HCT116 (cell line): ENCODE measurements at regions not wholly inside any gene's neighbourhood (a gene's known extent, or its start where the extent isn't known, plus 50 kb on each side); places are given as distances from the start of the nearest gene placed in this dataset.

Source experiments
- ATAC-seq: fragments of 200-7000 bp; cut with Tn5 transposase; 2 replicates; pipeline ENCODE4 v1.9.1; 2020; ENCODE audit warnings: mild to moderate bottlenecking, moderate library complexity
- BruUV-seq: library from RNA; stranded (reverse); fragments of 400-500 nt; replicated peaks from 2 replicates; lab custom pipeline; 2021; lab: Mats Ljungman, UMichigan
- CTCF ChIA-PET: fragments of 300-600 bp; sonication (Branson Sonifier 250); formaldehyde crosslinking; loops from one replicate; lab custom pipeline; 2021; ENCODE audit warnings: antibody characterized with exemption; lab: Charles Lee
- POLR2A ChIA-PET: fragments of 300-600, 350-600 bp; sonication (Branson Sonifier 250); formaldehyde crosslinking; loops from one replicate; lab custom pipeline; 2021; ENCODE audit warnings: antibody characterized with exemption; lab: Charles Lee
- RAD21 ChIA-PET, 2 experiments: fragments of 300-600 bp; sonication (Branson Sonifier 250); formaldehyde crosslinking; loops; one replicate each; lab custom pipeline; 2023; ENCODE audit warnings: low total read pairs in 2 of 2; ENCODE audit not compliant: uncharacterized antibody in 2 of 2, unreplicated experiment in 2 of 2, low non-redundant PET in 1 of 2; lab: Charles Lee
- DNase-seq: peaks from one replicate; pipeline ENCODE4 v3.0.0-alpha.2; 2010; ENCODE audit warnings: low read depth, low spot score
- H2AFZ ChIP-seq: fragments of 200-600 bp; shearing (Covaris generic), sonication (generic); 2 replicates; pipeline ENCODE4 v1.6.1; 2017; ENCODE audit warnings: low read depth, mixed run types, mixed read lengths, antibody characterized with exemption, low read length; ENCODE audit not compliant: poor library complexity, severe bottlenecking
- H3K27ac ChIP-seq: 2 replicates; pipeline ENCODE4 v1.5.1; 2012; ENCODE audit warnings: low read depth, low read length
- H3K27me3 ChIP-seq: fragments of 200-600 bp; sonication (generic); 2 replicates; pipeline ENCODE4 v1.6.1; 2016; ENCODE audit warnings: mixed run types, low read length, mixed read lengths; ENCODE audit not compliant: insufficient read depth
- H3K36me3 ChIP-seq, 2 experiments: fragments of 200-500 bp in 1 of 2; fragments of 200-600 bp in 1 of 2; sonication (Bioruptor generic) in 1 of 2; sonication (generic) in 1 of 2; 2 replicates each; pipeline versions ENCODE4 v1.5.1 to v1.6.1; 2014 to 2016; ENCODE audit warnings: low read length in 2 of 2, inconsistent platforms in 1 of 2, mixed read lengths in 1 of 2, mixed run types in 1 of 2; ENCODE audit not compliant: insufficient read depth in 2 of 2, control insufficient read depth in 1 of 2
- H3K4me1 ChIP-seq, 2 experiments: fragments of 200-600 bp in 1 of 2; sonication (generic) in 1 of 2; 2 replicates each; pipeline versions ENCODE4 v1.5.1 to v1.6.1; 2012 to 2017; ENCODE audit warnings: low read length in 2 of 2, inconsistent platforms in 1 of 2, mild to moderate bottlenecking in 1 of 2, mixed read lengths in 1 of 2, mixed run types in 1 of 2, moderate library complexity in 1 of 2; ENCODE audit not compliant: insufficient read depth in 2 of 2, control insufficient read depth in 1 of 2
- H3K4me2 ChIP-seq: fragments of 200-600 bp; sonication (generic); 2 replicates; pipeline ENCODE4 v1.6.1; 2017; ENCODE audit warnings: mixed run types, low read length, mixed read lengths
- H3K4me3 ChIP-seq, 2 experiments: fragments of 200-600 bp in 1 of 2; sonication (generic) in 1 of 2; replicated peaks in 1 of 2; 2 replicates each; pipeline ENCODE4 v1.5.1; 2011 to 2016; ENCODE audit warnings: low read length in 2 of 2, control low read depth in 1 of 2, low read depth in 1 of 2, mild to moderate bottlenecking in 1 of 2, mixed read lengths in 1 of 2, mixed run types in 1 of 2
- H3K79me2 ChIP-seq: fragments of 200-600 bp; sonication (generic); 2 replicates; pipeline ENCODE4 v1.6.1; 2017; ENCODE audit warnings: mild to moderate bottlenecking, mixed run types, low read length, moderate library complexity, mixed read lengths; ENCODE audit not compliant: insufficient read depth
- H3K9ac ChIP-seq: fragments of 200-600 bp; sonication (generic); 2 replicates; pipeline ENCODE4 v1.6.1; 2016; ENCODE audit warnings: low read length, mixed read lengths
- H3K9me2 ChIP-seq: fragments of 200-600 bp; sonication (generic), shearing (Covaris generic); 2 replicates; pipeline ENCODE4 v1.6.1; 2017; ENCODE audit warnings: mixed run types, mild to moderate bottlenecking, moderate library complexity; ENCODE audit not compliant: insufficient read depth
- H3K9me3 ChIP-seq, 2 experiments: fragments of 200-500 bp in 1 of 2; fragments of 200-600 bp in 1 of 2; sonication (Bioruptor generic) in 1 of 2; sonication (generic) in 1 of 2; 2 replicates each; pipeline ENCODE4 v1.6.1; 2014 to 2017; ENCODE audit warnings: low read length in 2 of 2, mixed read lengths in 2 of 2, inconsistent platforms in 1 of 2, low read depth in 1 of 2, mild to moderate bottlenecking in 1 of 2, mixed run types in 1 of 2, moderate library complexity in 1 of 2; ENCODE audit not compliant: control insufficient read depth in 1 of 2, insufficient read depth in 1 of 2
- H4K20me1 ChIP-seq: fragments of 200-600 bp; sonication (generic), shearing (Covaris generic); 2 replicates; pipeline ENCODE4 v1.6.1; 2017; ENCODE audit warnings: mixed run types, mild to moderate bottlenecking, moderate library complexity; ENCODE audit not compliant: insufficient read depth
- EZH2phosphoT487 ChIP-seq: fragments of 200-600 bp; IDR thresholded peaks from 2 replicates; pipeline ENCODE4 v1.6.1; 2018; ENCODE audit warnings: antibody characterized with exemption, borderline replicate concordance
- FOSL1 ChIP-seq: IDR thresholded peaks from 2 replicates; pipeline ENCODE4 v1.6.1; 2012; ENCODE audit warnings: low read depth
- POLR2A ChIP-seq: IDR thresholded peaks from 2 replicates; pipeline ENCODE4 v1.7.0; 2011; ENCODE audit warnings: borderline replicate concordance; ENCODE audit not compliant: insufficient read depth, insufficient read length; ENCODE audit errors: extremely low read depth
- SIN3A ChIP-seq: IDR thresholded peaks from 2 replicates; pipeline ENCODE4 v1.6.1; 2012; ENCODE audit warnings: low read depth
- SRF ChIP-seq: IDR thresholded peaks from 2 replicates; pipeline ENCODE4 v1.6.1; 2012; ENCODE audit warnings: low read depth
- ZFX ChIP-seq: fragments of 450-650 bp; IDR thresholded peaks from 2 replicates; pipeline ENCODE4 v1.6.1; 2017
- ZNF274 ChIP-seq: fragments of 200-500 bp; sonication (Bioruptor generic); IDR thresholded peaks from 2 replicates; pipeline ENCODE4 v1.6.1; 2014; ENCODE audit warnings: mild to moderate bottlenecking, low read depth, low read length, inconsistent platforms
- intact Hi-C: fragments of 100-400 bp; cut with micrococcal nuclease; formaldehyde crosslinking; loops from 2 replicates; pipeline ENCODE4 v1.10.0; 2022
- TF ChIP-seq, protein P1 (sequence below): IDR thresholded peaks from 2 replicates; pipeline ENCODE4 v1.6.1; 2012
- TF ChIP-seq, protein P2 (sequence below): IDR thresholded peaks from 2 replicates; pipeline ENCODE4 v1.6.1; 2012; ENCODE audit warnings: low read depth

DNA sequence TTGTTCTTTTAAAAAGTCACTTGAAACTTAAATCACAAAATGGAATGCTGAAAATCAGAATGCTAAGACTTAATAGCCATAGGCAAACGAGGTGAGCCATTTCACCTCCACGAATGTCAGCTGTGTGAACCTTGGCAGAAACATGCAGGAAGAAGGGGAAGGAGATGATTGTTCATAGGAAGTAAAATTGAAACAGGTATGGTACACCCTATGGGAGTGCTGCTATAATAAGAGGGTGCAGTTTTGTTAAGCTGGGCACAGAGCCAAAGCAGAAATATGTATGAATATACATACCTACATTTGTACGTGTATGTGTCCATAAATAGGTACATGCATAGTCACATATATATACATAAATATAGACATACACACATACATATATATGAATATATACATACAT, 51.0 kb upstream of the SPINK5 start:
- CTCF ChIA-PET = no interaction called here
- Histone ChIP-seq H3K9ac (no peak overlapping the region), H3K27me3 (no peaks in the 10 kb centered on the region), H3K27ac (no peak overlapping the region), H3K4me3 (no peak overlapping the region), H3K4me1 (peaks cover 0 to 7% of the 10 kb centered on the region in 2 experiments; a peak in 1 of 4 replicates), H3K9me2 (no peaks in the 10 kb centered on the region), H3K4me2 (no peak overlapping the region), H3K79me2 (no peaks in the 10 kb centered on the region), H3K9me3 (no peaks in the 10 kb centered on the region), H3K36me3 (no peaks in the 10 kb centered on the region), H4K20me1 (no peaks in the 10 kb centered on the region), H2AFZ (no peak overlapping the region)
- DNase-seq (no peak), ATAC-seq (no peak)
- POLR2A ChIA-PET = no interaction called here
- no TSS peak for BruUV-seq
- intact Hi-C loops = no loop called here
- TF ChIP-seq ZFX = no peak
- TF ChIP-seq SIN3A = no peak
- no peak for TF ChIP-seq ZNF274
- TF ChIP-seq FOSL1 = no peak
- TF ChIP-seq EZH2phosphoT487 = no peak
- no peak for TF ChIP-seq SRF
- TF ChIP-seq POLR2A = no peak
- TF ChIP-seq, protein P1, sequence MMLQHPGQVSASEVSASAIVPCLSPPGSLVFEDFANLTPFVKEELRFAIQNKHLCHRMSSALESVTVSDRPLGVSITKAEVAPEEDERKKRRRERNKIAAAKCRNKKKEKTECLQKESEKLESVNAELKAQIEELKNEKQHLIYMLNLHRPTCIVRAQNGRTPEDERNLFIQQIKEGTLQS = no peak
- TF ChIP-seq, protein P2, sequence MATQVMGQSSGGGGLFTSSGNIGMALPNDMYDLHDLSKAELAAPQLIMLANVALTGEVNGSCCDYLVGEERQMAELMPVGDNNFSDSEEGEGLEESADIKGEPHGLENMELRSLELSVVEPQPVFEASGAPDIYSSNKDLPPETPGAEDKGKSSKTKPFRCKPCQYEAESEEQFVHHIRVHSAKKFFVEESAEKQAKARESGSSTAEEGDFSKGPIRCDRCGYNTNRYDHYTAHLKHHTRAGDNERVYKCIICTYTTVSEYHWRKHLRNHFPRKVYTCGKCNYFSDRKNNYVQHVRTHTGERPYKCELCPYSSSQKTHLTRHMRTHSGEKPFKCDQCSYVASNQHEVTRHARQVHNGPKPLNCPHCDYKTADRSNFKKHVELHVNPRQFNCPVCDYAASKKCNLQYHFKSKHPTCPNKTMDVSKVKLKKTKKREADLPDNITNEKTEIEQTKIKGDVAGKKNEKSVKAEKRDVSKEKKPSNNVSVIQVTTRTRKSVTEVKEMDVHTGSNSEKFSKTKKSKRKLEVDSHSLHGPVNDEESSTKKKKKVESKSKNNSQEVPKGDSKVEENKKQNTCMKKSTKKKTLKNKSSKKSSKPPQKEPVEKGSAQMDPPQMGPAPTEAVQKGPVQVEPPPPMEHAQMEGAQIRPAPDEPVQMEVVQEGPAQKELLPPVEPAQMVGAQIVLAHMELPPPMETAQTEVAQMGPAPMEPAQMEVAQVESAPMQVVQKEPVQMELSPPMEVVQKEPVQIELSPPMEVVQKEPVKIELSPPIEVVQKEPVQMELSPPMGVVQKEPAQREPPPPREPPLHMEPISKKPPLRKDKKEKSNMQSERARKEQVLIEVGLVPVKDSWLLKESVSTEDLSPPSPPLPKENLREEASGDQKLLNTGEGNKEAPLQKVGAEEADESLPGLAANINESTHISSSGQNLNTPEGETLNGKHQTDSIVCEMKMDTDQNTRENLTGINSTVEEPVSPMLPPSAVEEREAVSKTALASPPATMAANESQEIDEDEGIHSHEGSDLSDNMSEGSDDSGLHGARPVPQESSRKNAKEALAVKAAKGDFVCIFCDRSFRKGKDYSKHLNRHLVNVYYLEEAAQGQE = no peak
- RAD21 ChIA-PET = no interaction called here
